Middle frontal gyrus (tissue), 1 donor: ENCODE measurements at regions not wholly inside any gene's neighbourhood (a gene's known extent, or its start where the extent isn't known, plus 50 kb on each side); places are given as distances from the start of the nearest gene placed in this dataset.
"Not testable (repeated sequence)": the region's sequence is repeated elsewhere in the genome, so short reads cannot be mapped to it uniquely, and the experiment has no call there.

Experiments used
- DNase-seq: peaks from one replicate; pipeline ENCODE4 v3.0.0-alpha.2; 2015; ENCODE audit warnings: low spot score; ENCODE audit errors: extremely low spot score

- no peak for DNase-seq
Observed at GRCh38 chr4:75287738-75288517, 226.3 kb downstream of the RCHY1 start.

GRCh38 chr4:75285837-75286236 lies 228.4 kb downstream of the RCHY1 start:
- DNase-seq, result no peak

DNA sequence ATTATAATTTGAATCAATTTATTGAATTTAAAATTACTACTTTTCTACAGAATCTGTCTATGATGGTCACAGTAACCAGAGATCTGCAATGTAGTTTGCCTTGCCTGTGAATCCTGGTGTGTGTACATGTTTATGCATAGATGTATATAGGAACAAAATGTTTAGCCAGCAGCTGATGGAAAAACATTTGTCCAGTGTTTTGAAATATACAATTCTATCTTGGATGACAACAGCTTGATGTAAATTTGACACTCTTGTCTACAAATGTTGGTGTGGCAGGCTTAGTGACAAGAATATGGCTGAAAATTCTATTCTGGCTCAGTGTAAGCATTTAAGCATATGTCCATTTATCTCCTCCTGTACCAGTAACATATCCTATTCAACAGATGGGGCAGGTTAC lies 229.4 kb downstream of the RCHY1 start:
- no peak for DNase-seq

- not testable (repeated sequence) for DNase-seq
Observed at GRCh38 chr4:75280461-75280860, 233.7 kb downstream of the RCHY1 start.

- no peak for DNase-seq
Observed at GRCh38 chr4:75259306-75259705, 254.9 kb downstream of the RCHY1 start.

DNA sequence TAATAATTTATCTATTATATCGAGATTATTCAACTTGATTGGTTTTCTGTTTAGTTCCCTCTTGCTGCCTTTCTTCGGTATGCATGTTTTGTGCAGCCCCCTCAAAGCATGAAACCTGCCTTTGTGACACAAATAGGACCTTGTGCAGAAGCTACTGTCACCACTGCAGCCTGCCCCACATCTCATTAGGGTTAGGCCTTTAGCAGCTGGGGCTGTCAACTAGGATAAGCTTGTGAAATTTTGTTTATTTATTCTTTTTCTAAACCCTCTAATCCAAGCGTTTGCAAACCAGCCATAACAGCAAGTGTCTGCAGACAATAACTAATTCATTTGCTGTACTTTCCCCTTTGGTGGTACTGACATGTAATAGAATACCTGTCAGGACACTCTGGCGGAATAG lies 258.9 kb downstream of the RCHY1 start:
- DNase-seq, result no peak

- DNase-seq, result no peak
Observed at GRCh38 chr4:75254745-75255144, 259.5 kb downstream of the RCHY1 start.

GRCh38 chr4:75253094-75253493 lies 261.1 kb downstream of the RCHY1 start:
- not testable (repeated sequence) for DNase-seq

GRCh38 chr4:75251547-75251946 lies 262.7 kb downstream of the RCHY1 start:
- no peak for DNase-seq

GRCh38 chr4:75249739-75250138 lies 264.5 kb downstream of the RCHY1 start:
- DNase-seq, result no peak

GRCh38 chr4:75248770-75249407 lies 265.3 kb downstream of the RCHY1 start:
- no peak for DNase-seq

GRCh38 chr4:75244325-75244724 lies 269.9 kb downstream of the RCHY1 start:
- no peak for DNase-seq

GRCh38 chr4:75243570-75243969 lies 270.6 kb downstream of the RCHY1 start:
- no peak for DNase-seq

DNA sequence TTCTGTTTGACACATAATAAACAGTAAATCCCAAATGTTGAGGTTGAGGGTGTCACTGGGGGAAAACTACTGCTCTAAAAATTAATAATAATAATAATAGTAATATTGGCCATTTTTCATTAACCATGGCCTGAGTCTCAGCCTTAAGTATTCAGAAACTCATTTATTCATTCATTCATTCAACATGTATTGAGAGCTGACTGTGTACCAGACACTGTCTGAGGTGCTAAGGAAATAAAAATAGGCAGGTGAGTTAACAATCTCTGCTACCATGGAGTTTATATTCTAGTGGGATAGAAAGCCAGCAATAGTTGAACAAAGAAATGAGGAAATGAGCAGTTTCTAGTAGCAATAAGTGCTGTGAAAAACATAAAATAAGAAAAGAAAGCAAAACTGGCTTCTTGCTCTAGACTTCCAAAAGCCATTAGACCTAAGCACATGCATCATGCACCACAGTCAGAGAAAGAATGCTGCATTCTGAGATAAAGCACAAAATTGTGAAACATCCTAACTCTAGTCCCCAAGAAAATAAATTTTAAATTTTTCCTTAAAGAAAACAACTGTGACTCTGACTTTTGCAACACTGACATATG lies 278.7 kb downstream of the RCHY1 start:
- DNase-seq, result no peak

DNA sequence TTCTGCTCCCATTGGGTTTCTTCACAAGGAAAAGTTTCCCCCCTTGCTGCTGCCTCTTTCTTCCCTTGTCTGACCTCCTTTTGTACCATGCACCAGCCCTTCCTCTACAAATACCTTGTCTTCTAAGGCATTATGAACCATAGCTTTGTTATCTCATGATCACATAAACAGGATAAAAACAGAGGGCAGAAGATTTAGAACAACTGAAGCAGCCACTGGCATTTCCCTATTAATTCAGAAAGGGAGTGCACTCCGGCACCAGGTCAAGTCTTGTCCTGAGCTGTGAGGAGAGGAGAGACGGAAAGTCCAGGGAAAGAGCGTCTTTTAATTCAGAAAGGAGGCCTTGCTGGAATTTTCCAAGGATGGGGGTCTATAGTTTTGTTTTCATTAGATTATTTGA lies 281.7 kb downstream of the RCHY1 start:
- DNase-seq, result no peak

GRCh38 chr4:75229806-75230570 lies 284.2 kb downstream of the RCHY1 start:
- no peak for DNase-seq

DNA sequence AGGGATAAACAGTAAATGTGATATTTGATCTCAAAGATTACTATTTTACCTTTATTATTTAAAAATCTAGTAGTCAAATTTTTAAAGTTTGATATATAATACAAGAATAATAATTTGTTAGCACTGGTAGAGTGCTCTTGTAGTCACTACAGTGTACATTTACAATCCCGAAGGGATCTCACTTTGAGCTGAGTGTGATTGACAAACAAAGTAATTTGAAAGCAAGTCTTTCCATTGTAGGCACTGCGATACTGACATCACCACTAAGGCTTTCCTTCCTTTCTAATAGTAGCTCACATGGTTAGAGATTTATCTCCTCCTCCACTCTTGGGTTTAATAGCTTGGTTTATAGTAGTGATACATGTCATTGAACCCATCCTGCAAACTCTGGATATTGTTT lies 280.6 kb downstream of the PARM1 start:
- no peak for DNase-seq

GRCh38 chr4:75211422-75211821 lies 278.5 kb downstream of the PARM1 start:
- no peak for DNase-seq

DNA sequence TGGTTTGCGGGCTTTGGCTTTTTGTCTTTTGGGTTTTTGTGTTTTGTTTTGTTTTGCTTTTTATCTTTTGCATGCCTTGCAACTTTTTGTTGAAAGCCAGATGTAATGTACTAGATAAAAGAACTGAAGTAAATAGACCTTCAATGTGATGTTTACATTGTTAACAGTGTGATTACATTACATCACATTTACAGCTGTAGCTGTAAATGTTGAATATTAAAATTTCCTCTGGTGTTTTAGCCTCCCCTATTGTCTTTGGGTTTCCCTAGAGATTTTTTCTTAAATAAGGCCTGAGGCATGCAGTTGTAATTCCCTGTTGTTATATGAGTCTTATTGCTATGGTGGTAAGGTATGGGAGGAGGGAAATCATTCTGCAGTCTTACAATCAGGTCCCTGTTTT lies 275.0 kb downstream of the PARM1 start:
- no peak for DNase-seq

- DNase-seq, result no peak
Observed at GRCh38 chr4:75195111-75195510, 262.2 kb downstream of the PARM1 start.

DNA sequence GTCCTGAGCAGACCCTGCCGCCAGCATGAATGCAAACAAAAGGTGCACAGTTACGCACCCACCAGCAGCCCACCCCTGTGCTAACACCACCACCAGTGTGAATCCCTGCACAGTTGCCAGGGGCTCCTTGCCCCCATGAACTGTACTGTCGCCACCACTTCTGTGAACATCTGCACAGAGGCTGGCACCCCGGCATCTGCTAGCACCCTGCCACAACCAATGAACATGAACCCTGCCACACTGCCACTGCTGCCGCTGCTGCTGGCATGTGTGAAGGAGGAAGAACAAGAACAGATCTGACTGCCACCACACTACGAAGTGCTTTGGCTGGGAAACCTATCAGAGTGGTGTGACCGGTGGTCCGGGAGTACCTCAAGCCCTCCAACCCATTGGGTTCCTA lies 261.3 kb downstream of the PARM1 start:
- no peak for DNase-seq

DNA sequence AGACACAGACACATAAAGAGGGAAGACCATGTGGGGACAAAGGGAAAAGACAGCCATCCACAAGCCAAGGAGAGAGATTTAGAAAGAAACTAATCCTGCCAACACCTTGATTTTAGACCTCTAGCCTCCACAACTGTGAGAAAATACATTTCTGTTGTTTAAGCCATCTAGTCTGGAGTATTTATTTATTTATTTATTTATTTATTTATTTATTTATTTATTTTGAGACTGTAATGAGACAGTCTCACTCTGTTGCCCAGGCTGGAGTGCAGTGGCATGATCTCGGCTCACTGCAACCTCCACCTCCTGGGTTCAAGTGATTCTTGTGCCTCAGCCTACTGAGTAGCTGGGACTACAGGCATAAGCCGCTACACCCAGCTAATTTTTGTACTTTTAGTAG lies 259.3 kb downstream of the PARM1 start:
- not testable (repeated sequence) for DNase-seq
